GM12878 (cell line): ENCODE measurements at regions not wholly inside any gene's neighbourhood (a gene's known extent, or its start where the extent isn't known, plus 50 kb on each side); places are given as distances from the start of the nearest gene placed in this dataset.

Experiments used
- ATAC-seq: fragments of 200-7000 bp; cut with Tn5 transposase; 3 replicates; pipeline ENCODE4 v1.9.1; 2020; ENCODE audit warnings: mild to moderate bottlenecking, moderate library complexity
- BruUV-seq: library from RNA; stranded (reverse); fragments of 400-500 nt; replicated peaks from 2 replicates; lab custom pipeline; 2021; lab: Mats Ljungman, UMichigan
- CTCF ChIA-PET: fragments of 300-600 bp; sonication (Branson Sonifier 250); formaldehyde crosslinking; extraction: SDS; loops from one replicate; lab custom pipeline; 2021; ENCODE audit warnings: inconsistent platforms; lab: Yijun Ruan, JAX
- POLR2A ChIA-PET: fragments of 350-600 bp; formaldehyde crosslinking; extraction: SDS; loops from one replicate; lab custom pipeline; 2021; ENCODE audit warnings: inconsistent platforms; lab: Charles Lee
- RAD21 ChIA-PET: fragments of 300-600 bp; sonication (Branson Sonifier 250); formaldehyde crosslinking; loops from one replicate; lab custom pipeline; 2023; ENCODE audit warnings: antibody characterized with exemption; ENCODE audit not compliant: unreplicated experiment; lab: Charles Lee
- SMC1A ChIA-PET: fragments of 300-600 bp; sonication (Branson Sonifier 250); formaldehyde crosslinking; loops from one replicate; lab custom pipeline; 2023; ENCODE audit not compliant: unreplicated experiment, uncharacterized antibody; lab: Charles Lee
- DNase-seq: peaks from one replicate; pipeline ENCODE4 v3.0.0-alpha.2; 2011; ENCODE audit warnings: low read depth, low spot score
- FAIRE-seq: peaks from 3 replicates; lab custom pipeline; 2011; peaks lifted over from hg19 to GRCh38; lab: Jason Lieb, UNC
- H2AFZ ChIP-seq: 2 replicates; pipeline ENCODE4 v1.6.0; 2011; ENCODE audit warnings: low read depth, low read length, control low read depth; ENCODE audit not compliant: control insufficient read depth
- H3K27ac ChIP-seq: 2 replicates; pipeline ENCODE4 v1.5.1; 2011; ENCODE audit warnings: control low read depth; ENCODE audit not compliant: control insufficient read depth, insufficient read depth
- H3K27me3 ChIP-seq, 2 experiments: replicated peaks in 1 of 2; 2 replicates each; pipeline versions ENCODE4 v1.6.0 to v1.6.1; 2011; ENCODE audit warnings: low read length in 1 of 2; ENCODE audit not compliant: control insufficient read depth in 2 of 2, insufficient read depth in 2 of 2
- H3K36me3 ChIP-seq, 2 experiments: 2 replicates each; pipeline ENCODE4 v1.5.1; 2011; ENCODE audit warnings: low read length in 1 of 2; ENCODE audit not compliant: control insufficient read depth in 2 of 2, insufficient read depth in 2 of 2
- H3K4me1 ChIP-seq: 2 replicates; pipeline ENCODE4 v1.6.1; 2011; ENCODE audit warnings: mild to moderate bottlenecking, low read length, moderate library complexity, mixed read lengths; ENCODE audit not compliant: control insufficient read depth, insufficient read depth
- H3K4me2 ChIP-seq: 2 replicates; pipeline ENCODE4 v1.6.0; 2011; ENCODE audit warnings: control low read depth; ENCODE audit not compliant: control insufficient read depth, insufficient read depth
- H3K4me3 ChIP-seq: fragments of 200-600 bp; sonication (generic); 2 replicates; pipeline ENCODE4 v1.5.1; 2016
- H3K79me2 ChIP-seq: 2 replicates; pipeline ENCODE4 v1.6.0; 2011; ENCODE audit warnings: low read length; ENCODE audit not compliant: control insufficient read depth, insufficient read depth
- H3K9ac ChIP-seq: 2 replicates; pipeline ENCODE4 v1.8.0; 2011; ENCODE audit warnings: low read length, control low read depth, mixed read lengths; ENCODE audit not compliant: control insufficient read depth, insufficient read depth
- H3K9me3 ChIP-seq: replicated peaks from 3 replicates; pipeline ENCODE4 v1.5.1; 2011; ENCODE audit warnings: mild to moderate bottlenecking, low read length; ENCODE audit not compliant: control insufficient read depth, insufficient read depth
- H4K20me1 ChIP-seq: 2 replicates; pipeline ENCODE4 v1.6.0; 2011; ENCODE audit not compliant: control insufficient read depth, insufficient read depth
- BCL3 ChIP-seq: IDR thresholded peaks from 2 replicates; pipeline ENCODE4 v1.6.1; 2011; ENCODE audit warnings: borderline replicate concordance, low read depth, mild to moderate bottlenecking, moderate library complexity, low read length; ENCODE audit not compliant: insufficient read depth, poor library complexity, severe bottlenecking
- EED ChIP-seq: sonication (generic); IDR thresholded peaks from 2 replicates; pipeline ENCODE4 v1.6.1; 2016; ENCODE audit warnings: antibody characterized with exemption, low read depth
- ELK1 ChIP-seq: IDR thresholded peaks from 2 replicates; pipeline ENCODE4 v1.6.1; 2012; ENCODE audit warnings: low read depth, low read length, improper control_type of control experiment
- EZH2 ChIP-seq: IDR thresholded peaks from 2 replicates; pipeline ENCODE4 v1.6.1; 2012; ENCODE audit warnings: low read depth, mild to moderate bottlenecking, control low read depth, inconsistent platforms, low read length, borderline replicate concordance; ENCODE audit not compliant: control insufficient read depth
- FOS ChIP-seq: IDR thresholded peaks from 3 replicates; pipeline ENCODE4 v1.6.1; 2011; ENCODE audit warnings: borderline replicate concordance; ENCODE audit not compliant: insufficient read length; ENCODE audit errors: extremely low read depth
- IKZF1 ChIP-seq: fragments of 450-650 bp; conservative IDR thresholded peaks from 2 replicates; pipeline ENCODE4 v1.6.1; 2017; ENCODE audit warnings: antibody characterized with exemption, mild to moderate bottlenecking
- POU2F2 ChIP-seq: IDR thresholded peaks from 3 replicates; pipeline ENCODE4 v1.6.1; 2011; ENCODE audit warnings: low read depth, mild to moderate bottlenecking, low read length, borderline replicate concordance
- RCOR1 ChIP-seq: conservative IDR thresholded peaks from 2 replicates; pipeline ENCODE4 v1.6.1; 2012; ENCODE audit warnings: low read depth, low read length, improper control_type of control experiment
- STAT1 ChIP-seq: fragments of 450-650 bp; conservative IDR thresholded peaks from 2 replicates; pipeline ENCODE4 v1.6.1; 2014; ENCODE audit warnings: antibody characterized with exemption, mild to moderate bottlenecking
- SUZ12 ChIP-seq: fragments of 200-600 bp; sonication (generic); IDR thresholded peaks from one replicate; pipeline ENCODE4 v1.6.1; 2018; ENCODE audit warnings: antibody characterized with exemption, mild to moderate bottlenecking; ENCODE audit not compliant: unreplicated experiment
- TAF1 ChIP-seq: IDR thresholded peaks from 2 replicates; pipeline ENCODE4 v1.6.1; 2011; ENCODE audit warnings: mild to moderate bottlenecking, low read depth, low read length, borderline replicate concordance
- WGBS: methylation state at CpG from one replicate; pipeline ENCODE4 v1.1.6; 2016; ENCODE audit warnings: low lambda C conversion rate; ENCODE audit not compliant: insufficient replicate concordance, insufficient coverage; ENCODE audit errors: missing lambda C conversion rate; 5-methylcytosine and 5-hydroxymethylcytosine counted together
- in situ Hi-C: fragments of 300-500 bp; cut with MboI; formaldehyde crosslinking; loops from 9 replicates; pipeline ENCODE4 v1.14.3; 2018; ENCODE audit warnings: mixed read lengths
- intact Hi-C: fragments of 100-400 bp; cut with micrococcal nuclease; formaldehyde crosslinking; loops from one replicate; pipeline ENCODE4 v1.14.2; 2022; ENCODE audit not compliant: unreplicated experiment
- TF ChIP-seq, protein P1 (sequence below): IDR thresholded peaks from 2 replicates; pipeline ENCODE4 v1.6.1; 2012; ENCODE audit warnings: low read depth, low read length, improper control_type of control experiment
- TF ChIP-seq, protein P2 (sequence below), 3 experiments: IDR thresholded peaks in 2 of 3; conservative IDR thresholded peaks in 1 of 3; 2 replicates each; pipeline ENCODE4 v1.5.1; 2011; ENCODE audit warnings: low read depth in 3 of 3, low read length in 3 of 3, mild to moderate bottlenecking in 3 of 3, control low read depth in 2 of 3, moderate library complexity in 2 of 3, inconsistent platforms in 1 of 3, mixed read lengths in 1 of 3; ENCODE audit not compliant: control insufficient read depth in 2 of 3, insufficient read depth in 1 of 3; ENCODE audit errors: extremely low read depth in 1 of 3
- TF ChIP-seq, protein P3 (sequence below): fragments of 450-650 bp; IDR thresholded peaks from 2 replicates; pipeline ENCODE4 v1.6.1; 2017; ENCODE audit warnings: mild to moderate bottlenecking, moderate library complexity

- intact Hi-C loops, result no loop called here
- H3K4me1 ChIP-seq, result no peaks in the 10 kb centered on the region
- FAIRE-seq, result no peak
- CTCF ChIA-PET, result no interaction called here
- RAD21 ChIA-PET, result no interaction called here
- no peak for DNase-seq
- no peak for TF ChIP-seq RCOR1
- no peak for TF ChIP-seq EZH2
- TF ChIP-seq SUZ12, result no peak
- TF ChIP-seq IKZF1, result no peak
- no peak for TF ChIP-seq ELK1
- TF ChIP-seq BCL3, result no peak
- TF ChIP-seq POU2F2, result no peak
- TF ChIP-seq FOS, result no peak
- no peak for TF ChIP-seq EED
- TF ChIP-seq, protein P1, sequence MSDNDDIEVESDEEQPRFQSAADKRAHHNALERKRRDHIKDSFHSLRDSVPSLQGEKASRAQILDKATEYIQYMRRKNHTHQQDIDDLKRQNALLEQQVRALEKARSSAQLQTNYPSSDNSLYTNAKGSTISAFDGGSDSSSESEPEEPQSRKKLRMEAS, result no peak
- no peak for TF ChIP-seq TAF1
- TF ChIP-seq, protein P2, sequence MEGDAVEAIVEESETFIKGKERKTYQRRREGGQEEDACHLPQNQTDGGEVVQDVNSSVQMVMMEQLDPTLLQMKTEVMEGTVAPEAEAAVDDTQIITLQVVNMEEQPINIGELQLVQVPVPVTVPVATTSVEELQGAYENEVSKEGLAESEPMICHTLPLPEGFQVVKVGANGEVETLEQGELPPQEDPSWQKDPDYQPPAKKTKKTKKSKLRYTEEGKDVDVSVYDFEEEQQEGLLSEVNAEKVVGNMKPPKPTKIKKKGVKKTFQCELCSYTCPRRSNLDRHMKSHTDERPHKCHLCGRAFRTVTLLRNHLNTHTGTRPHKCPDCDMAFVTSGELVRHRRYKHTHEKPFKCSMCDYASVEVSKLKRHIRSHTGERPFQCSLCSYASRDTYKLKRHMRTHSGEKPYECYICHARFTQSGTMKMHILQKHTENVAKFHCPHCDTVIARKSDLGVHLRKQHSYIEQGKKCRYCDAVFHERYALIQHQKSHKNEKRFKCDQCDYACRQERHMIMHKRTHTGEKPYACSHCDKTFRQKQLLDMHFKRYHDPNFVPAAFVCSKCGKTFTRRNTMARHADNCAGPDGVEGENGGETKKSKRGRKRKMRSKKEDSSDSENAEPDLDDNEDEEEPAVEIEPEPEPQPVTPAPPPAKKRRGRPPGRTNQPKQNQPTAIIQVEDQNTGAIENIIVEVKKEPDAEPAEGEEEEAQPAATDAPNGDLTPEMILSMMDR (IDR thresholded peaks at IDR 0.05 in 2 of 3, conservative IDR thresholded peaks at IDR 0.05 in 1 of 3; ENCODE audit: control insufficient read depth in 2 of 3, extremely low read depth in 1 of 3, insufficient read depth in 1 of 3, low read depth in 3 of 3, low read length in 3 of 3), result no peak
- no peak for TF ChIP-seq STAT1
- TF ChIP-seq, protein P3, sequence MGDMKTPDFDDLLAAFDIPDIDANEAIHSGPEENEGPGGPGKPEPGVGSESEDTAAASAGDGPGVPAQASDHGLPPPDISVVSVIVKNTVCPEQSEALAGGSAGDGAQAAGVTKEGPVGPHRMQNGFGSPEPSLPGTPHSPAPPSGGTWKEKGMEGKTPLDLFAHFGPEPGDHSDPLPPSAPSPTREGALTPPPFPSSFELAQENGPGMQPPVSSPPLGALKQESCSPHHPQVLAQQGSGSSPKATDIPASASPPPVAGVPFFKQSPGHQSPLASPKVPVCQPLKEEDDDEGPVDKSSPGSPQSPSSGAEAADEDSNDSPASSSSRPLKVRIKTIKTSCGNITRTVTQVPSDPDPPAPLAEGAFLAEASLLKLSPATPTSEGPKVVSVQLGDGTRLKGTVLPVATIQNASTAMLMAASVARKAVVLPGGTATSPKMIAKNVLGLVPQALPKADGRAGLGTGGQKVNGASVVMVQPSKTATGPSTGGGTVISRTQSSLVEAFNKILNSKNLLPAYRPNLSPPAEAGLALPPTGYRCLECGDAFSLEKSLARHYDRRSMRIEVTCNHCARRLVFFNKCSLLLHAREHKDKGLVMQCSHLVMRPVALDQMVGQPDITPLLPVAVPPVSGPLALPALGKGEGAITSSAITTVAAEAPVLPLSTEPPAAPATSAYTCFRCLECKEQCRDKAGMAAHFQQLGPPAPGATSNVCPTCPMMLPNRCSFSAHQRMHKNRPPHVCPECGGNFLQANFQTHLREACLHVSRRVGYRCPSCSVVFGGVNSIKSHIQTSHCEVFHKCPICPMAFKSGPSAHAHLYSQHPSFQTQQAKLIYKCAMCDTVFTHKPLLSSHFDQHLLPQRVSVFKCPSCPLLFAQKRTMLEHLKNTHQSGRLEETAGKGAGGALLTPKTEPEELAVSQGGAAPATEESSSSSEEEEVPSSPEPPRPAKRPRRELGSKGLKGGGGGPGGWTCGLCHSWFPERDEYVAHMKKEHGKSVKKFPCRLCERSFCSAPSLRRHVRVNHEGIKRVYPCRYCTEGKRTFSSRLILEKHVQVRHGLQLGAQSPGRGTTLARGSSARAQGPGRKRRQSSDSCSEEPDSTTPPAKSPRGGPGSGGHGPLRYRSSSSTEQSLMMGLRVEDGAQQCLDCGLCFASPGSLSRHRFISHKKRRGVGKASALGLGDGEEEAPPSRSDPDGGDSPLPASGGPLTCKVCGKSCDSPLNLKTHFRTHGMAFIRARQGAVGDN, result no peak
- ATAC-seq, result peak; percentile 36
- H3K9me3 ChIP-seq, result no peaks in the 10 kb centered on the region
- WGBS, result 30% methylated on average over 13 of the region's 13 CpGs
- no peak overlapping the region for H3K4me3 ChIP-seq
- H3K27ac ChIP-seq, result no peak overlapping the region
- no peaks in the 10 kb centered on the region for H3K79me2 ChIP-seq
- H3K4me2 ChIP-seq, result no peak overlapping the region
- in situ Hi-C loops, result no loop called here
- POLR2A ChIA-PET, result no interaction called here
- H3K36me3 ChIP-seq, result no peaks in the 10 kb centered on the region
- no peak overlapping the region for H3K9ac ChIP-seq
- no peaks in the 10 kb centered on the region for H3K27me3 ChIP-seq
- SMC1A ChIA-PET, result no interaction called here
- H2AFZ ChIP-seq, result no peak overlapping the region
- H4K20me1 ChIP-seq, result no peaks in the 10 kb centered on the region
- no TSS peak for BruUV-seq
Measured at GRCh38 chr12:60162988-60163720, 567.3 kb downstream of the SLC16A7 start.
